Astrocyte of the hippocampus (primary cell): ENCODE measurements at regions not wholly inside any gene's neighbourhood (a gene's known extent, or its start where the extent isn't known, plus 50 kb on each side); places are given as distances from the start of the nearest gene placed in this dataset.
"Not testable (repeated sequence)": the region's sequence is repeated elsewhere in the genome, so short reads cannot be mapped to it uniquely, and the experiment has no call there.

Experiments
- DNase-seq: peaks from one replicate; pipeline ENCODE4 v3.0.0; 2011; ENCODE audit warnings: low read depth, low spot score

- DNase-seq = no peak
These were observed 213.0 kb downstream of the KITLG start for GRCh38 chr12:88367231-88367630.

GRCh38 chr12:88368077-88368476, 212.2 kb downstream of the KITLG start:
- not testable (repeated sequence) for DNase-seq

- DNase-seq = no peak
These were observed 208.7 kb downstream of the KITLG start for GRCh38 chr12:88371416-88372183.

GRCh38 chr12:88375306-88376305, 204.7 kb downstream of the KITLG start:
- no peak for DNase-seq

GRCh38 chr12:88377973-88378372, 202.3 kb downstream of the KITLG start:
- DNase-seq = no peak

GRCh38 chr12:88381466-88381865, 198.8 kb downstream of the KITLG start:
- no peak for DNase-seq

GRCh38 chr12:88383405-88383804, 196.9 kb downstream of the KITLG start:
- DNase-seq = no peak

- DNase-seq = no peak
These were observed 191.4 kb downstream of the KITLG start for GRCh38 chr12:88388566-88389540.

GRCh38 chr12:88390811-88391210, 189.5 kb downstream of the KITLG start:
- no peak for DNase-seq

GRCh38 chr12:88391556-88391955, 188.7 kb downstream of the KITLG start:
- DNase-seq = peak; percentile 77

- DNase-seq = peak; percentile 20
These were observed 187.1 kb downstream of the KITLG start for GRCh38 chr12:88393017-88393767.

- no peak for DNase-seq
These were observed 182.2 kb downstream of the KITLG start for GRCh38 chr12:88398031-88398430.

- DNase-seq = no peak
These were observed 180.5 kb downstream of the KITLG start for GRCh38 chr12:88399811-88400210.

- DNase-seq = no peak
These were observed 180.0 kb downstream of the KITLG start for GRCh38 chr12:88400302-88400701.

- no peak for DNase-seq
These were observed 179.1 kb downstream of the KITLG start for GRCh38 chr12:88401155-88401554.

- no peak for DNase-seq
These were observed 173.4 kb downstream of the KITLG start for GRCh38 chr12:88406905-88407304.

GRCh38 chr12:88408823-88409222, 171.4 kb downstream of the KITLG start:
- DNase-seq = no peak

- no peak for DNase-seq
These were observed 171.0 kb downstream of the KITLG start for GRCh38 chr12:88409257-88409656.

- DNase-seq = no peak
These were observed 168.6 kb downstream of the KITLG start for GRCh38 chr12:88411689-88412088.

- no peak for DNase-seq
These were observed 166.6 kb downstream of the KITLG start for GRCh38 chr12:88413646-88414045.

GRCh38 chr12:88416155-88416554, 164.1 kb downstream of the KITLG start:
- no peak for DNase-seq
